Activated T-cell treated with anti-CD3 and anti-CD28 coated beads, Interleukin-2, amount 50 U/mL, for 4 hours (primary cell): ENCODE measurements at regions not wholly inside any gene's neighbourhood (a gene's known extent, or its start where the extent isn't known, plus 50 kb on each side); places are given as distances from the start of the nearest gene placed in this dataset.

ENCODE experiments used
- ATAC-seq, 2 donors: fragments of 200-7000 bp; cut with Tn5 transposase; one replicate each; pipeline ENCODE4 v1.10.0; 2021
- DNase-seq: peaks from one replicate; pipeline ENCODE4 v3.0.0-alpha.2; 2020
- H3K27me3 Mint-ChIP-seq: one replicate; pipeline ENCODE4 v1.8.0; 2021; ENCODE audit warnings: low read depth, mixed read lengths
- H3K36me3 Mint-ChIP-seq: one replicate; pipeline ENCODE4 v1.8.0; 2022; ENCODE audit warnings: mixed read lengths; ENCODE audit not compliant: insufficient read depth
- H3K4me1 Mint-ChIP-seq: one replicate; pipeline ENCODE4 v1.8.0; 2021; ENCODE audit warnings: low read depth, mixed read lengths
- H3K4me3 Mint-ChIP-seq: one replicate; pipeline ENCODE4 v1.8.0; 2021; ENCODE audit warnings: mild to moderate bottlenecking, moderate library complexity, mixed read lengths
- H3K9me3 Mint-ChIP-seq: one replicate; pipeline ENCODE4 v1.8.0; 2021; ENCODE audit warnings: mixed read lengths

GRCh38 chr5:54707841-54708240 is 190.3 kb downstream of the SNX18 start:
- Mint-ChIP-seq H3K36me3 (no peaks in the 10 kb centered on the region), H3K27me3 (no peaks in the 10 kb centered on the region), H3K4me1 (no peaks in the 10 kb centered on the region), H3K4me3 (no peak overlapping the region), H3K9me3 (no peaks in the 10 kb centered on the region)
- ATAC-seq = no peak
- DNase-seq = no peak

- H3K36me3 Mint-ChIP-seq = no peaks in the 10 kb centered on the region
- ATAC-seq (no peak), DNase-seq (no peak)
- H3K9me3 Mint-ChIP-seq = no peaks in the 10 kb centered on the region
- H3K27me3 Mint-ChIP-seq = no peaks in the 10 kb centered on the region
- H3K4me3 Mint-ChIP-seq = no peak overlapping the region
- no peaks in the 10 kb centered on the region for H3K4me1 Mint-ChIP-seq
These were observed 188.6 kb downstream of the SNX18 start for GRCh38 chr5:54705994-54706653.

DNA sequence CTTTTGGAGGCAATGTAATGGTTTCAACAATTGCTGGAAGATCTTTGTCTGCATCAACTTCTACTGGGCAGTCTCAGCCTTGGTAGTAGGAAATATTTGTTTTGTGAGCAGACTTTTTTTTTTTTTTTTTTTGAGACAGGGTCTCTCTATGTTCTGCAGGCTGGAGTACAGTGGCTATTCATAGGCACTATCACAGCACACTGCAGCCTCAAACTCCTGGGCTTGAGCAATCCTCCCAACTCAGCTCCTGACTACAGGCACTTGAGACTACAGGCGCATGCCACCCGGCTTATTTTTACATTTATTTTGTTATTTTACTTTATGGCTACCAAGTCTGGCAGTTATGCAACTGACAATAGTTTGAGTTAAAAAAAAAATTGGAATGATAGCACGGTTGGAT is 187.3 kb downstream of the SNX18 start:
- Mint-ChIP-seq H3K4me3 (no peak overlapping the region), H3K27me3 (no peaks in the 10 kb centered on the region), H3K4me1 (no peaks in the 10 kb centered on the region), H3K9me3 (no peaks in the 10 kb centered on the region), H3K36me3 (no peaks in the 10 kb centered on the region)
- DNase-seq (no peak), ATAC-seq (no peak)

GRCh38 chr5:54704333-54704732 is 186.8 kb downstream of the SNX18 start:
- no peak for ATAC-seq
- no peak for DNase-seq
- H3K27me3 Mint-ChIP-seq = no peaks in the 10 kb centered on the region

GRCh38 chr5:54703565-54704255 is 186.2 kb downstream of the SNX18 start:
- no peaks in the 10 kb centered on the region for H3K9me3 Mint-ChIP-seq
- H3K27me3 Mint-ChIP-seq = no peaks in the 10 kb centered on the region
- DNase-seq (no peak), ATAC-seq (no peak)
- H3K4me1 Mint-ChIP-seq = no peaks in the 10 kb centered on the region
- H3K36me3 Mint-ChIP-seq = no peaks in the 10 kb centered on the region
- H3K4me3 Mint-ChIP-seq = no peak overlapping the region

More at GRCh38 chr5:54704333-54704732, 186.8 kb downstream of the SNX18 start:
- no peaks in the 10 kb centered on the region for H3K9me3 Mint-ChIP-seq
- no peaks in the 10 kb centered on the region for H3K4me1 Mint-ChIP-seq
- H3K4me3 Mint-ChIP-seq = no peak overlapping the region
- no peaks in the 10 kb centered on the region for H3K36me3 Mint-ChIP-seq

DNA sequence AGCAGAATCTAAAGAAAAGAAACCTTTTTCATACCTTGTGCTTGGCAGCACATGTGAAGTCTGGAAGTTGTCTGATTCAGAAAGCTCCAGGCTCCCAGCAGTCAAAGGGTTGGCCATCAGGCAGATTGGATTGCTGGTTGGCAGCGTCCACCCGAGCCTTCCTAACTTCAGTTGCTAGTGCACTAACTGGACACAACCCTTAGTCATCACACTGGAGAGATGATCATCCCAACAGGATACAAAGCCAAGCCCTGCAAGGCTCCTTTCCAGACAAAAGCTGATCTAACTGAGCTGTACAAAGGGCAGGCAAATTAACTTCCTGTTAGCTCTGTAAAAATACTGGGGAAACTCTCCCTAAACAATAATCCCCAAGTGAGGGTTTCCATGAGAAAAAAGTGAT is 185.6 kb downstream of the SNX18 start:
- Mint-ChIP-seq H3K4me3 (no peak overlapping the region), H3K4me1 (no peaks in the 10 kb centered on the region), H3K9me3 (no peaks in the 10 kb centered on the region), H3K36me3 (no peaks in the 10 kb centered on the region), H3K27me3 (no peaks in the 10 kb centered on the region)
- DNase-seq (no peak), ATAC-seq (no peak)

GRCh38 chr5:54702470-54702869 is 184.9 kb downstream of the SNX18 start:
- no peaks in the 10 kb centered on the region for H3K27me3 Mint-ChIP-seq
- H3K9me3 Mint-ChIP-seq = no peaks in the 10 kb centered on the region
- no peak for ATAC-seq
- no peak for DNase-seq
- H3K4me1 Mint-ChIP-seq = no peaks in the 10 kb centered on the region
- no peak overlapping the region for H3K4me3 Mint-ChIP-seq
- no peaks in the 10 kb centered on the region for H3K36me3 Mint-ChIP-seq

DNA sequence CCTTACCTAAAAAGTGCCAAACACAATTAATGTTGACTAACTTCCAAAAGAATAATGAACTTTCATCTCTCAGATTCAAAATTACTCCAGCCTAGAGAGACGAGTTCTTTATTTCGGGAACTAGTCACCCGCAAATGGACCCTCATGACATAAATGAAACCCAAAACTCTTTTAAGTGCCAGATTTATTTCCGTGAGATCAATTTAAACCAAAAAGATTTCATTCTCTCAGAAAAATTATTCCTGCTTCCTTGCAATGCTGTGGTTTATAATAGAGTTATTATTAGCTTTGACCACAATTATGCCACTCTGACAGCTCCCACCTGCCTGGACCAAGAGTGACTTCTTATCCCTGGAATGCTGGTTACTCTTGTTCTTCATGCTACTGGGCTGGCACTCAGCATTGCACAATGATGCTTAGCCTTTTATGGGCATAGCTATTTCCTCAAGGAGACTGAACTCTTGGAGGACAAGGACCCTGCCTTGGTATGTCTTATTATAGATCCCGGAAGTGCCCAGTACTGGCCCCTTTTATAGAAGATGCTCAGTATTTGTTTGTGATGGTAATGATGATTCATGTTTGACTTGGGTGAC is 183.5 kb downstream of the SNX18 start:
- Mint-ChIP-seq H3K9me3 (no peaks in the 10 kb centered on the region), H3K27me3 (no peaks in the 10 kb centered on the region), H3K36me3 (no peaks in the 10 kb centered on the region), H3K4me1 (no peaks in the 10 kb centered on the region), H3K4me3 (no peak overlapping the region)
- DNase-seq (no peak), ATAC-seq (no peak)

- Mint-ChIP-seq H3K9me3 (no peaks in the 10 kb centered on the region), H3K27me3 (peaks cover 2% of the 10 kb centered on the region), H3K36me3 (no peaks in the 10 kb centered on the region), H3K4me1 (no peaks in the 10 kb centered on the region), H3K4me3 (no peak overlapping the region)
- DNase-seq = no peak
- no peak for ATAC-seq
These were observed 179.4 kb downstream of the SNX18 start for GRCh38 chr5:54696931-54697330.

- H3K36me3 Mint-ChIP-seq = no peaks in the 10 kb centered on the region
- DNase-seq = no peak
- no peaks in the 10 kb centered on the region for H3K9me3 Mint-ChIP-seq
- no peaks in the 10 kb centered on the region for H3K4me1 Mint-ChIP-seq
- ATAC-seq = no peak
- peaks cover 2% of the 10 kb centered on the region for H3K27me3 Mint-ChIP-seq
- no peak overlapping the region for H3K4me3 Mint-ChIP-seq
These were observed 178.8 kb downstream of the SNX18 start for GRCh38 chr5:54696346-54696745.

DNA sequence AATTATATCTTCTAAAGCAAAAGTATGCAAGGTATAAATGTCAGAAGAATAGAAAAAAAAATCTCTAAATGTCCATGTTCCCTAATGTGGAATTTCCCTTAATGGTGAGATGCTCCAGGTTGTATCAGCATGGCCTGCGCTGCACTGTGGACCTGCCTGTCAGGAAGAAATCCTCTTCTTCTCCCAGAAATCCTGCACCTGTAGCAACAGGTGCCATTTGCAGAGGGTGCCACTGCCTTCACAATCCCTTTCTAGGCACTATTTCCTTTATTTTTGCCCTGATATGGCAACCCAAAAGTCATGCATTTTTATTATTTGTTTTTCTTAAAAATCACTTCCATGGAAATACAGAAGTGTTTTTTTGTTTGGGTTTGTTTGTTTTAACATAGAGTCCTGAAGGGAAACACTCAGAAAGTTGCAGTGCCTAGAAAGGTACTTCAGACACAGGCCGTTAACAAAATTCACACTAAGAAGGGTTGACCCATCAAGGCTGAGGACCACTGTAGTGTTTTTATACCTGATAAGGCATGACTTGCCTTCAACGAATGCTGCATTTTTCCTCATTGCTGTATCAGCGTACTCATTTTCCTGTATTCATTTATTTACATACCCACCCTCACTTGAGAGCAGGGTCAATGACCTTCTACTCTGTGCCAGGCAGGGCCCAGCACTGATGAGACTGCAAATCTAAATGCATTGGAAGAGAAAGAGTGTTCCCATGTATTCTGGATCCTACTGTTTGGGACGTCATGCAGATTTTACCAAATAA is 177.8 kb downstream of the SNX18 start:
- no peaks in the 10 kb centered on the region for H3K36me3 Mint-ChIP-seq
- no peak for DNase-seq
- peaks cover 4% of the 10 kb centered on the region for H3K27me3 Mint-ChIP-seq
- H3K4me1 Mint-ChIP-seq = no peaks in the 10 kb centered on the region
- no peak overlapping the region for H3K4me3 Mint-ChIP-seq
- ATAC-seq = no peak
- no peaks in the 10 kb centered on the region for H3K9me3 Mint-ChIP-seq

DNA sequence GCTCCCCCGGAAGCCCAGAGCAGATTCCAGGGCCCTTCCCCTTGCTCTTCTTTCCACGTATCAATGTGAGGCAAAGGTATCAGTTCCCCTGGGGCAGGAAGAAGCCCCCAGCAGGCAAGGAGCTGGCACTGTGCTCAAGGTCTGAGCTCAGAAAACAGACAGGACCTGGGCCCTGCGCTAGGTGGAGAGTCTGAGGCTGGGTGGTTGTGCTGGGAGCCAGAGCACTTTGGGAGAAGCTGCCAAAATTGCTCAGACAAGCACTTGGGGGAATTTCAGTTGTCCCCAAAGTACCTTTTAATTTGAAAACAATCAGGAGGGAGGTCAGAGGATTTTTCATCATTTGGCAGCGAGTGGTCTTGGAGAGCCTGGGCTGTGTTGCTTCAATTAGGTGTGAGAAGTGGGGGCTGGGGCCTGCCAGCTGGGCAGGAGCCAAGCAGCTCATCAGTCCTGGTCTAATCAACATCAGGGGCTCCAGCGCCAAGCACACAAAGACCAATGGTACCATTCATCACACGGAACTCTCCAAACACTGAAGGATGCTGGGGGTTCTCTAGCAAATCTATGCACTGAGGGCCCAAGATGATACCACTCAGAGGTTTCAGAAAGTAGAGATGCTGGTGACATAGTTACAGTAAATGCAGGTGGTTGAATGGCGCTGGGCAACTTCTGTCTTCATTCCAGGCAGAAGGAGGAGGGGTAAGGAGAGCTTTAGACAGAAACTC is 176.5 kb downstream of the SNX18 start:
- H3K4me1 Mint-ChIP-seq = no peaks in the 10 kb centered on the region
- H3K4me3 Mint-ChIP-seq = no peak overlapping the region
- DNase-seq (no peak), ATAC-seq (no peak)
- no peaks in the 10 kb centered on the region for H3K9me3 Mint-ChIP-seq
- peaks cover 4% of the 10 kb centered on the region for H3K27me3 Mint-ChIP-seq
- H3K36me3 Mint-ChIP-seq = no peaks in the 10 kb centered on the region

DNA sequence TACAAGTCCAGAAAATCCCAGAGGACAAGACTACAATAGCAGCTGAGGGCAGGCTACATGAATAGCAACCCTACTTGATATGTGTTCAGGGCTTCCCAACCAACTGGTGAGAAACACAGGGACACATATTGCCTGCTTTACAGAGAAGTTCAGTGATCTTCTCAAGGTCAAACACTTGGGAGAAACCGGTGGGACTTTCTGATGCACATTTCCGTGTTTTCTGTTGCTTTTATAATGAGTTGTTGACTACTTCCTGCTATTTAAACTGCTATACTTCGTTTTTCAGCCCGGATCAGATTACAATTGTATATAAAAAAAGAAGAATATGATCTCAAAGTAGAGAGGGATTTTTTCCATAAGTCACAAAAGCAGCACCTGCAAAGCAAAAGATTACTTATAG is 175.1 kb downstream of the SNX18 start:
- H3K9me3 Mint-ChIP-seq = peaks cover 7% of the 10 kb centered on the region
- no peak for ATAC-seq
- no peak overlapping the region for H3K4me3 Mint-ChIP-seq
- H3K27me3 Mint-ChIP-seq = peaks cover 4% of the 10 kb centered on the region
- no peaks in the 10 kb centered on the region for H3K36me3 Mint-ChIP-seq
- no peaks in the 10 kb centered on the region for H3K4me1 Mint-ChIP-seq
- no peak for DNase-seq

- H3K36me3 Mint-ChIP-seq = no peaks in the 10 kb centered on the region
- H3K9me3 Mint-ChIP-seq = peaks cover 9% of the 10 kb centered on the region
- DNase-seq (no peak), ATAC-seq (no peak)
- H3K4me3 Mint-ChIP-seq = no peak overlapping the region
- H3K4me1 Mint-ChIP-seq = no peaks in the 10 kb centered on the region
- peaks cover 4% of the 10 kb centered on the region for H3K27me3 Mint-ChIP-seq
These were observed 174.1 kb downstream of the SNX18 start for GRCh38 chr5:54691656-54692055.
